HG02870 (cell line): ENCODE measurements at regions not wholly inside any gene's neighbourhood (a gene's known extent, or its start where the extent isn't known, plus 50 kb on each side); places are given as distances from the start of the nearest gene placed in this dataset.

Experiments used
- ATAC-seq: cut with Tn5 transposase; IDR thresholded peaks from one replicate; pipeline ENCODE4 v1.9.1; 2021; ENCODE audit warnings: mild to moderate bottlenecking, moderate library complexity; ENCODE audit not compliant: unreplicated experiment

DNA sequence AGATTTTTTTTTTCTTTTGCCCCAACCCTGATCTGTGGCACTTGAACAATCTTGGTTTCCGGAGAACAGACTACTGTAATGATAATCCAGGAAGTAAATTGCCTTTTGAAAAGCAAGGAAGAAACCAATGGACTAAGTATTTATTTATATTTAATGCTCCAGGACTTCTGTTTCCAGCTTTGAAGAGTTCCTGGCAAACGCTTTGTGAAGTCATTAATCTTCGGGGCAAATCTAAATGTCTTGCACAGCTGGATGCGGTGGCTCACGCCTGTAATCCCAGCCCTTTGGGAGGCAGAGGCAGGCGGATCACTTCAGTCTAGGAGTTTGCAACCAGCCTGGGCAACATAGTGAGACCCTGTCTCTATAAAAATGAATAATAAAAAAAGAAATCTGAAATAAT lies 135.1 kb upstream of the GATA6 start:
- no peak for ATAC-seq

DNA sequence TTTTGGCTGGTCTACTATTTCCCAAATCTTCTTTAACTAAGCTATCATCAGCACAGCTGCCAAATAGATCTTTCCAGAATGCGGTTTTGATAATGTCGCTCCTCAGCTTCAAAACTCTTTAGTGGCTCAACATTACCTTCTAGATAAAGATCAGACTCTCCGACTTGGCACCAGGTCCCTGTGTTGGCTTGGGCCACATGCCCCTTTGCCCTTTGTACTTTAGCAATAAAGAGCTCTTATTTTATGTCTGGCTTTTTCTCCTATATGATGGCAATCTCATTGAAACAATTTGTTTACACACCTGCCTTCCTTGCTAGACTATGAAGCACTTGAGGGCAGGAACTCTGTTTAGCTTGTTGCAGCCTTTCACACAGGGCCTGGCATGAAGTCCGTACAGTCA lies 128.9 kb upstream of the GATA6 start:
- ATAC-seq, result no peak

- no peak for ATAC-seq
Measured at GRCh38 chr18:22043837-22044236, 125.6 kb upstream of the GATA6 start.

DNA sequence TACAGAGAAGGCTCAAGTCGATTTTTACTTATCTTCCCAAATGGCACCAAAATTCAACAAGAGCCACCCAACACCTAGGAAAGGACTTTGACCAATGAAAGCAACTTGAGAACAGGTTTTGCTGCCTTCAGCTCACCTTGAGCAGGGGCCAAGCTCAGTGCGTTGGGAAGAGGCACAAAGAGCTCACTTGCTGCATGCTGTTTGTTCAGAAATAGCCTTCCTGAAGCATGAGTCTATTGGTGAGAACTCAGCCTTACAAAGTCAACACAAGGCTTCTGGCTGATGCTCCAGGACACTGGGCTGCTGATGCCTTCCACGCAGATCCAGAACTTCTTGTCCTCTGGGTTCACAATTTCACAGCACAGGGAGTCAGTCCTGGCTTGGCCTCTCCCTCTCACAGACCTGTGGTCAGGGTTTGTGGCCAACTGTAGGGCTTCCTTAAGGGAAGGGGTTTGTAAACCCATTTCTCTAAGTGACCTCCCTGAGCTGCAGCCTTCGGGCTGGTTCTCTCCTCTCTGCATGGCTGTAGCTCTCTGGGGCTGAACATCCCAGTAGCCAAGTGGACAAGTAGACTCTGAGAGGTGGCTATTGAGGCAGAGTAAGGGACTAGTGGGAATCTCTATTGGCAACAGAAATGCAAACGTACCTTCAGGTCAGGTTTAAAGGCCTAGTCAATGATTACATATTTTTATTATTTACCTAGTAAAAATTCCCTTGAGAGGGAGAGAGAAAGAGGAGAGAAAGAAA lies 124.7 kb upstream of the GATA6 start:
- no peak for ATAC-seq

DNA sequence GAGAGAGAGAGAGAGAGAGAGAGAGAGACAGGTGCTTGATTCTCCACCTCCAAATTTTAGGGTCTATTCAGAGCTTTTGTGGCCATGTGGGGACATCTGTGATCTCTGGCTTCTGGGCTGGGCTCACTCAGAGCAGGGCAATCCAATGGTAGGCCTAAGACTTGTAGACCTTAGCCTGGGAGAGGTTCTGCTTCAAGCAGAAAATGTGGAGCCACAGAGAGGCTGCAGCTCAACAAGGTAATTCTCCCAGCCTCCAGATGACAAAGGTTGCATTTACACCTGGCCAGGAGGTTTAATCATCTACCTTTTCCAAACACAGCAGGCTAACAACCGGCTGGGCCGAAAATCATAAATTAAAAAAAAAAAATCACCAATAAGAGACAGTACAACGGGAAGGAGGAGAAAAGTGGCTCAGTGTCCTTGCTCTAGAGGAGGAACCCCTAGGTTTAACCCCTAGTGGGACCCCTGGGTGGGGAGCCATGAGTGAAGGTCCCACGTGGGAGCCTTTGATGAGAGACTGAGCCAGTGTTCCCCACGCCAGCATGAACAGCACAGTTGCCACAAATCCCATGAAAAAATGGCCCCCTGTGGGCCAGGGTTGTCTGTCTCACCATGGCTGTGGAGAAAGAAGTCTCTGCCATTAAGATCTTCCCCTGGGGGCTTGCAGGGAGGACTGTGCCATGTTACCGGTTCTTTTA lies 124.0 kb upstream of the GATA6 start:
- ATAC-seq, result no peak

DNA sequence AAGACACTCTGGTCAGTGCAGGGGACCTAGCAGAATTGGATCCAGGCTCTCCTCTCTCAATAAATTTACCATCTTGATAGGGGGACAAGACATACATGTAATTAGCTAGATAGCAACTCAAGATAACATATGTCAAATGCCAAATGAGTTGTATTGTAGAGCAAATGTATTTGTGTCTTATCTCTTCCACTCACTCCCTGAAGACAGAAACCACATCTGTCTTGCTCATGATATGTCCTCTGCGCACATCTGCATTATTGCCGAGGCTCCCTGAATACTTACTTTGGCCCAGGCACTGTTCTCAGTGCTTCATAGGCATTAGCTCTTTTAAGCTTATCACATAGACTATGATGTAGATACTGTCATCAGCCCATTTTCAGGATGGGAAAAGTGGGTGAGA lies 122.9 kb upstream of the GATA6 start:
- ATAC-seq, result no peak

DNA sequence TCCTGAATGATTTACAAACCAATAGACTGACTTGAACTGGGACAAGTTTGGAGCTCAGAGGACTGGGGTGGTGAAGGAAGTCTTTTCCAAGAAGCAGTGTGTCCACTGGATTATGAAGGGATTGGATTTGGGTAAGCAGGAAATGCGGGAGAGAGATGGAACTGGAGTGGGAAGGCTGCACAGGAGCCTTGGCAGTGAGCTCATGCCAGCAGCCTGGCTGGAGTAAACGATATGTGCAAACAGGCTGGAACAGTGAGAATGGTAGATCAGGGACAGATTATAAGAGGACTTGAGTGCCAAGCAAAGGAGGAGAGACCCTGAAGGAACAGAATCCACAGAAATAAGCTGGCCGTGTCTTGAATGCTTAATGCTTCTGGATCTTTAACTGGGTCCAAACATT lies 121.9 kb upstream of the GATA6 start:
- no peak for ATAC-seq

DNA sequence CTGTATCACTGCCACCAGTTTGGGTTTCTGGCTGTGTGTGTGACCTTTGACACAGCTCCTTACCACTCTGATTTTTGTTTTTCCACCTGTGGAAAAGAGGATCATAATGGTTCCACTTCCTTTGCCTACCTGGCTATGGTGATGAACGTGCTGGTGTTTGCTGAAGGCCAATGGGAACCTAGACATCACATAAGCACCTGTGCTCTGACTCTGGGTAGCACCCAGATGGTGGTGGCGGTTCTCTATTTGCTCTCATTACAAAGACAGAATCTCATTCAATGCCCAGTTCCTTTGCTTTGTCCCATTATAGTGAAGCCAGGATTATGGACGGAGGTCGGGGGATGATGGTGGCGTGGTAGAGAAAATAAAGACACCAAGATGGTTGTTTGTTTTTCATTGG lies 121.2 kb upstream of the GATA6 start:
- ATAC-seq, result no peak

GRCh38 chr18:22048932-22049615 lies 120.3 kb upstream of the GATA6 start:
- ATAC-seq, result no peak

- ATAC-seq, result no peak
Measured at GRCh38 chr18:22052405-22053105, 116.8 kb upstream of the GATA6 start.

GRCh38 chr18:22055466-22056238 lies 113.7 kb upstream of the GATA6 start:
- no peak for ATAC-seq

GRCh38 chr18:22056950-22057349 lies 112.4 kb upstream of the GATA6 start:
- ATAC-seq, result no peak

GRCh38 chr18:22057908-22058527 lies 111.4 kb upstream of the GATA6 start:
- ATAC-seq, result no peak

DNA sequence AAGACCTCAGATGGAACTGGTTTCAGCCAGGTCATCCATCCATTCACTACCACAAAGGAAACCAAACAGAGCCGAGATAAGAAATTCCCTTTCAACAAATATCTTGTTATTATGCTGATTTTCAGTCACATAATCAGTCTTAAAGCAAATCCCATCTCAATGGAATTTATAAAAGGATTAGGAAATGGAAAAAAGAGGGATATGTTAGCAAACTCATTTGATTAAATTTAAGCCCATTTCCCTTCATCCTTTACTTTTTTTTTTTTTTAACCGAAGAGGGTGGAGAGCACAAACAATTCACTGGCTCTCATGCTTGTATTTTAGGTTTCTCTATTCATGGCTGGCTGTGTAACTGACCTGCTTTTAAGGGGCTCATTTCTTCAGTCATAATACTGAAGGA lies 109.0 kb upstream of the GATA6 start:
- no peak for ATAC-seq

- no peak for ATAC-seq
Measured at GRCh38 chr18:22063102-22063501, 106.3 kb upstream of the GATA6 start.

DNA sequence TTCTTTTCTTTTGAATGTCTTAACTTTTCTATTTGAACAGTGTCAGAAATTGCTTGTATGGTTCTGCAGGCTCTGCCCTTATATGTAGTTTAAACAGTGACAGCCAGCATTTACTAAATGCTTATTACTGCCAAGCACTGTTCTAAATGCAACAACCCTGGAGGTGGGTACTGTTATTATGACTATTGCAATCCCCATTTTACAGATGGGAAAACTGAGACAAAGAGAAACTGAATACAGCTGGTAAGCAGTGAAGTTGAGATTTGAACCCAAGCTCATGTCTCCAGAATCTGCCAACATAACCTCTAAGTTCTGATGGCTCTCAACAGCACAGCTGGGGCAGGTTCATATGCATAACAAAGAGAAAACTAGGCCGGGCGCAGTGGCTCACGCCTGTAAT lies 105.7 kb upstream of the GATA6 start:
- no peak for ATAC-seq

GRCh38 chr18:22064581-22064980 lies 104.8 kb upstream of the GATA6 start:
- no peak for ATAC-seq

DNA sequence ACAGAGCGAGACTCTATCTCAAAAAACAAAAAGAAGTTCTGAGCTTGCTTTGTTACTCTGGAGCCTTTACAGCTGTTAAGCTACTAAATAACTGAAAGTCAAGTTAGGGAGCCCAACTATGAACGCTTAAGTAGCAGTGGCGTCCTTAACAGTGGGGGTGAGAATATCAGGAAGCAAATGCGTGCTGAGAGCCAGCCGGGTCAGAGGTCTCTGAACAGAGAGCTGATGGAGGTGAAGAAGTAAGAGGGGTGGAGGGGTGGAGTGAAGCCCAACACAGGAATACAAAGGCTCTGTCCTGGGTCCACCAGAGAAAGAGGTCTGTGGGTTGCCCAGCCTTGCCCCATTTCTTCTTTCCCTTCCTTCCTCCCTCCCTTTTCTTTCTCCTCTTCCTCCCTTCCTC lies 104.1 kb upstream of the GATA6 start:
- no peak for ATAC-seq

DNA sequence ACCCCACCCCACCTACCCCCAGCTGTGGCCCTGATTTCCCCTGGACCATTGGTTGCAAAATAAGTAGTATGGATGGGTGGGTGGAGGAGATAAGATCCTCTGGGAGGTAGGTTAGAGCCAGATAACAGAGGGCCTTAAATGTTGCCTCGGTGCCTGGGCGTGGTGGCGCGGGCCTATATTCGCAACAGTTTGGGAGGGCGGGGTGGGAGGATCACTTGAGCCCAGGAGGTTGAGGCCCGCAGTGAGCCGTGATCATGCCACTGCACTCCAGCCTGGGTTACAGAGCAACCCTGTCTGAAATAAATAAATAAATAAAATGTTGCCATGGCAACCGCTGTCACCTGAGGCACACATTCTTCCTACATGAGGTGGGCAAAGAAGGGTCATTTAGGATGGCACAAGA lies 103.3 kb upstream of the GATA6 start:
- no peak for ATAC-seq

- ATAC-seq, result no peak
Measured at GRCh38 chr18:22067109-22067508, 102.3 kb upstream of the GATA6 start.
